PC-3 (cell line): ENCODE measurements at regions not wholly inside any gene's neighbourhood (a gene's known extent, or its start where the extent isn't known, plus 50 kb on each side); places are given as distances from the start of the nearest gene placed in this dataset.

Source experiments
- ATAC-seq: fragments of 200-7000 bp; cut with Tn5 transposase; 2 replicates; pipeline ENCODE4 v1.9.1; 2020; ENCODE audit warnings: mild to moderate bottlenecking, moderate library complexity
- BruUV-seq: library from RNA; stranded (reverse); fragments of 400-500 nt; replicated peaks from 2 replicates; lab custom pipeline; 2021; lab: Mats Ljungman, UMichigan
- CTCF ChIA-PET: fragments of 300-600 bp; sonication (Branson Sonifier 250); formaldehyde crosslinking; loops from one replicate; lab custom pipeline; 2022; ENCODE audit warnings: antibody characterized with exemption; lab: Charles Lee
- POLR2A ChIA-PET: fragments of 300-600 bp; sonication (Branson Sonifier 250); formaldehyde crosslinking; loops from one replicate; lab custom pipeline; 2022; ENCODE audit warnings: antibody characterized with exemption; ENCODE audit not compliant: unreplicated experiment; lab: Charles Lee
- DNase-seq: peaks from one replicate; pipeline ENCODE4 v3.0.0-alpha.2; 2015
- H2AFZ ChIP-seq: fragments of 300-600 bp; sonication (generic); 2 replicates; pipeline ENCODE4 v1.6.0; 2016; ENCODE audit warnings: antibody characterized with exemption, low read length
- H3F3A ChIP-seq: fragments of 300-600 bp; sonication (generic); one replicate; pipeline ENCODE4 v1.6.0; 2017; ENCODE audit warnings: antibody characterized with exemption, low read length, control low read depth, mild to moderate bottlenecking; ENCODE audit not compliant: unreplicated experiment
- H3K27ac ChIP-seq: fragments of 300-600 bp; sonication (generic); 2 replicates; pipeline ENCODE4 v1.5.1; 2016; ENCODE audit warnings: mild to moderate bottlenecking, low read length
- H3K27me3 ChIP-seq: fragments of 300-600 bp; sonication (generic); 2 replicates; pipeline ENCODE4 v1.6.1; 2016; ENCODE audit warnings: low read length, mixed read lengths
- H3K36me3 ChIP-seq: fragments of 300-600 bp; sonication (generic); 2 replicates; pipeline ENCODE4 v1.6.1; 2016; ENCODE audit warnings: low read depth, mixed run types, low read length, mixed read lengths
- H3K4me1 ChIP-seq: fragments of 300-600 bp; sonication (generic); 2 replicates; pipeline ENCODE4 v1.5.1; 2016; ENCODE audit warnings: low read length; ENCODE audit not compliant: insufficient read depth
- H3K4me2 ChIP-seq: fragments of 300-600 bp; sonication (generic); 2 replicates; pipeline ENCODE4 v1.6.0; 2016; ENCODE audit warnings: low read length
- H3K4me3 ChIP-seq: fragments of 300-600 bp; sonication (generic); 2 replicates; pipeline ENCODE4 v1.5.1; 2016; ENCODE audit warnings: mild to moderate bottlenecking, low read length, mixed read lengths
- H3K79me2 ChIP-seq: fragments of 300-600 bp; sonication (generic); 2 replicates; pipeline ENCODE4 v1.6.1; 2017; ENCODE audit warnings: low read length, mixed read lengths
- H3K9ac ChIP-seq: fragments of 300-600 bp; sonication (generic); 2 replicates; pipeline ENCODE4 v1.6.0; 2016; ENCODE audit warnings: mild to moderate bottlenecking, low read length
- H3K9me2 ChIP-seq: fragments of 300-600 bp; sonication (generic); replicated peaks from 2 replicates; pipeline ENCODE4 v1.6.1; 2016; ENCODE audit warnings: mixed run types, low read length, mixed read lengths
- H3K9me3 ChIP-seq: fragments of 300-600 bp; sonication (generic); 2 replicates; pipeline ENCODE4 v1.6.1; 2016; ENCODE audit warnings: low read length, mixed read lengths
- H4K20me1 ChIP-seq: fragments of 300-600 bp; sonication (generic); 2 replicates; pipeline ENCODE4 v1.6.1; 2016; ENCODE audit warnings: low read length, mixed read lengths
- EZH2 ChIP-seq: fragments of 300-600 bp; sonication (generic); IDR thresholded peaks from one replicate; pipeline ENCODE4 v1.6.1; 2017; ENCODE audit warnings: antibody characterized with exemption, mild to moderate bottlenecking, low read length; ENCODE audit not compliant: unreplicated experiment
- EZH2phosphoT487 ChIP-seq: fragments of 300-600 bp; sonication (generic); IDR thresholded peaks from 2 replicates; pipeline ENCODE4 v1.6.1; 2018; ENCODE audit warnings: mild to moderate bottlenecking, antibody characterized with exemption, low read length, borderline replicate concordance
- intact Hi-C: fragments of 100-400 bp; cut with micrococcal nuclease; formaldehyde crosslinking; loops from 2 replicates; pipeline ENCODE4 v1.9.0; 2023
- TF ChIP-seq, protein P1 (sequence below): fragments of 300-600 bp; sonication (generic); conservative IDR thresholded peaks from 2 replicates; pipeline ENCODE4 v1.5.1; 2017; ENCODE audit warnings: antibody characterized with exemption, low read depth, mild to moderate bottlenecking, low read length

DNA sequence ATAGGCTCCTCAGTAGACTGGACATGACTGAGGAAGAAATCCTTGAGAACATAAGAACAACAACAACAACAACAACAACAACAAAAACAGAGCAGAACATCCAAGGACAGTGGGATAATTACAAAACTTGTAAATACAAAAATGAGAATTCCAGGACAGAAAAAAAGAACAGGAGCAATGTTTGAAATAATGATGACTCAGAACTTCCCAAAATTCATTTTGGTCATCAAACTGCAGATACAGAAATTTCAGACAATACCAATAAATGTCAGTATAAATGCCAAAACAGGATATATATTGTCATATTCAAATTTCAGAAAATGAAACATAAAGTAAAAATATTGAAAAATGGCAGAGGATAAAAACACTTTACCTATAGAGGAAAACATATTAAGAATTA lies 259.0 kb downstream of the TRIM36 start:
- no peak overlapping the region for H3K4me3 ChIP-seq
- ChIA-PET POLR2A (no interaction called here), CTCF (no interaction called here)
- no peak overlapping the region for H3K9ac ChIP-seq
- intact Hi-C loops = no loop called here
- H3K27me3 ChIP-seq = no peaks in the 10 kb centered on the region
- no peaks in the 10 kb centered on the region for H3F3A ChIP-seq
- TF ChIP-seq EZH2 = no peak
- no peak for TF ChIP-seq EZH2phosphoT487
- TF ChIP-seq, protein P1, sequence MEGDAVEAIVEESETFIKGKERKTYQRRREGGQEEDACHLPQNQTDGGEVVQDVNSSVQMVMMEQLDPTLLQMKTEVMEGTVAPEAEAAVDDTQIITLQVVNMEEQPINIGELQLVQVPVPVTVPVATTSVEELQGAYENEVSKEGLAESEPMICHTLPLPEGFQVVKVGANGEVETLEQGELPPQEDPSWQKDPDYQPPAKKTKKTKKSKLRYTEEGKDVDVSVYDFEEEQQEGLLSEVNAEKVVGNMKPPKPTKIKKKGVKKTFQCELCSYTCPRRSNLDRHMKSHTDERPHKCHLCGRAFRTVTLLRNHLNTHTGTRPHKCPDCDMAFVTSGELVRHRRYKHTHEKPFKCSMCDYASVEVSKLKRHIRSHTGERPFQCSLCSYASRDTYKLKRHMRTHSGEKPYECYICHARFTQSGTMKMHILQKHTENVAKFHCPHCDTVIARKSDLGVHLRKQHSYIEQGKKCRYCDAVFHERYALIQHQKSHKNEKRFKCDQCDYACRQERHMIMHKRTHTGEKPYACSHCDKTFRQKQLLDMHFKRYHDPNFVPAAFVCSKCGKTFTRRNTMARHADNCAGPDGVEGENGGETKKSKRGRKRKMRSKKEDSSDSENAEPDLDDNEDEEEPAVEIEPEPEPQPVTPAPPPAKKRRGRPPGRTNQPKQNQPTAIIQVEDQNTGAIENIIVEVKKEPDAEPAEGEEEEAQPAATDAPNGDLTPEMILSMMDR = no peak
- no TSS peak for BruUV-seq
- no peak overlapping the region for H2AFZ ChIP-seq
- no peaks in the 10 kb centered on the region for H3K9me2 ChIP-seq
- H4K20me1 ChIP-seq = no peaks in the 10 kb centered on the region
- no peak overlapping the region for H3K4me2 ChIP-seq
- no peak for DNase-seq
- H3K36me3 ChIP-seq = no peaks in the 10 kb centered on the region
- H3K79me2 ChIP-seq = no peaks in the 10 kb centered on the region
- H3K4me1 ChIP-seq = no peaks in the 10 kb centered on the region
- H3K9me3 ChIP-seq = no peaks in the 10 kb centered on the region
- ATAC-seq = no peak
- no peak overlapping the region for H3K27ac ChIP-seq

DNA sequence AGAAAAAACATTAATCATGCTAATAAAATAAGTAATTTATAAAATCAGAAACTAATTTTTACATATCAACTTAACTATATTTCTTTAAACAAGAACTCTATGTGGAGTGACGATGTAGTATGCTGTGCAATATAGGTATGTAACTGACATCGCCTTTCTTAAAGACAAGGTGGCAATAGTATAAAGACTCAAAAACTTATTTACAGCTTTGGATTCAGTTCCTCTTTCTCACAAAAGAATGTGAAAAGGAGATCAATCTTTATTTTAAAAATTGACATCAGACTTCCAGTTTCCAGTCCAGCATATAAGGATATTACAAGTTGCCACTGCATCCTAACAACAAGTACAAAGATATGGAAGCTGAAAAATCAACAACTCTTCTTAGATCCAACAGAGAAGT lies 260.3 kb downstream of the TRIM36 start:
- H3K4me1 ChIP-seq = no peaks in the 10 kb centered on the region
- ChIA-PET CTCF (no interaction called here), POLR2A (no interaction called here)
- H3K36me3 ChIP-seq = no peaks in the 10 kb centered on the region
- H3K9ac ChIP-seq = no peak overlapping the region
- no TSS peak for BruUV-seq
- H3K4me2 ChIP-seq = no peak overlapping the region
- H3K4me3 ChIP-seq = no peak overlapping the region
- H3K27ac ChIP-seq = no peak overlapping the region
- ATAC-seq (no peak), DNase-seq (no peak)
- H2AFZ ChIP-seq = no peak overlapping the region
- no peaks in the 10 kb centered on the region for H4K20me1 ChIP-seq
- no peaks in the 10 kb centered on the region for H3K79me2 ChIP-seq
- H3K27me3 ChIP-seq = no peaks in the 10 kb centered on the region
- no peaks in the 10 kb centered on the region for H3K9me3 ChIP-seq
- no peaks in the 10 kb centered on the region for H3F3A ChIP-seq
- TF ChIP-seq EZH2phosphoT487 (no peak), EZH2 (no peak)
- TF ChIP-seq, protein P1 = no peak
- intact Hi-C loops = no loop called here
- no peaks in the 10 kb centered on the region for H3K9me2 ChIP-seq

DNA sequence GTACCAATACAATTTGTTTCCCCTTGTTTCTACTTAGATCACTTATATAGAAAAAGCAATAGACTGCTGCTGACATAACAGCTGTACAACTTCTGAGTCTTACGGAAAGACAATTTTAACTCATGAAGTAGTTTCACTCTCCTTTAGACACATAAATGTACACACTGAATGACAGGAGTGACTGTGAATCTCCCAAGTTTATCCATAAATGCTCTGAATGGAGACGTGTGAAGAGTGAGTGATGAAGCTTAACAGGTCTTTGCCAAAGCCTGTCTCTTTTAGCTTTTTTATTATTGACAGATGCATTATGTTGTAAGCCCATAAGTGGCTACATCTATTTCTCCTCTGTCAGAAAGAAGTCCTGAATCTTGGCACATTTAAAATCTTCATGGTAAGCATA lies 265.9 kb downstream of the TRIM36 start:
- ChIA-PET POLR2A (no interaction called here), CTCF (no interaction called here)
- H3F3A ChIP-seq = no peaks in the 10 kb centered on the region
- no peaks in the 10 kb centered on the region for H3K9me3 ChIP-seq
- H3K27me3 ChIP-seq = no peaks in the 10 kb centered on the region
- ATAC-seq = no peak
- no peak for DNase-seq
- no peaks in the 10 kb centered on the region for H3K9me2 ChIP-seq
- no peak overlapping the region for H3K9ac ChIP-seq
- no peaks in the 10 kb centered on the region for H3K36me3 ChIP-seq
- no peaks in the 10 kb centered on the region for H4K20me1 ChIP-seq
- H3K4me1 ChIP-seq = no peaks in the 10 kb centered on the region
- TF ChIP-seq EZH2 (no peak), EZH2phosphoT487 (no peak)
- TF ChIP-seq, protein P1 = no peak
- no peak overlapping the region for H2AFZ ChIP-seq
- H3K27ac ChIP-seq = no peak overlapping the region
- H3K79me2 ChIP-seq = no peaks in the 10 kb centered on the region
- H3K4me2 ChIP-seq = no peak overlapping the region
- H3K4me3 ChIP-seq = no peak overlapping the region
- BruUV-seq = no TSS peak
- intact Hi-C loops = no loop called here
